ENCODE measurements at regions not wholly inside any gene's neighbourhood (a gene's known extent, or its start where the extent isn't known, plus 50 kb on each side); places are given as distances from the start of the nearest gene placed in this dataset.

DNA sequence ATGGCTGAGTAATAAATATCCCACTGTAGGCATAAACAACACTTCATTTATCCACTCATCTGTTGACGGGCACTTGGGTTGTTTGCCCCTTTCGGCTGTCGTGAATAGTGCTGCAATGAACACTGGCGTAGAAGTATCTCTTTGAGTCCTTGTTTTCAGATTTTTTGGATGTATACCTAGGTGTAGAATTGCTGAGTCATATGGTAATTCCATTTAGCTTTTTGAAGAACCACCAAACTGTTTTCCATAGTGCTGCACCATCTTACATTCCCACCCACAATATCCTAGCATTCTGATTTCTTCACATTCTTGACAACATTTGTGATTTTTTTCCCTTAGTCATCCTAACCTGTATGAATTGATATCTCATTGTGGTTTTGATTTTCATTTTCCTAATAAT is 109.0 kb downstream of the NXNL2 start:
- TF ChIP-seq, protein P1, sequence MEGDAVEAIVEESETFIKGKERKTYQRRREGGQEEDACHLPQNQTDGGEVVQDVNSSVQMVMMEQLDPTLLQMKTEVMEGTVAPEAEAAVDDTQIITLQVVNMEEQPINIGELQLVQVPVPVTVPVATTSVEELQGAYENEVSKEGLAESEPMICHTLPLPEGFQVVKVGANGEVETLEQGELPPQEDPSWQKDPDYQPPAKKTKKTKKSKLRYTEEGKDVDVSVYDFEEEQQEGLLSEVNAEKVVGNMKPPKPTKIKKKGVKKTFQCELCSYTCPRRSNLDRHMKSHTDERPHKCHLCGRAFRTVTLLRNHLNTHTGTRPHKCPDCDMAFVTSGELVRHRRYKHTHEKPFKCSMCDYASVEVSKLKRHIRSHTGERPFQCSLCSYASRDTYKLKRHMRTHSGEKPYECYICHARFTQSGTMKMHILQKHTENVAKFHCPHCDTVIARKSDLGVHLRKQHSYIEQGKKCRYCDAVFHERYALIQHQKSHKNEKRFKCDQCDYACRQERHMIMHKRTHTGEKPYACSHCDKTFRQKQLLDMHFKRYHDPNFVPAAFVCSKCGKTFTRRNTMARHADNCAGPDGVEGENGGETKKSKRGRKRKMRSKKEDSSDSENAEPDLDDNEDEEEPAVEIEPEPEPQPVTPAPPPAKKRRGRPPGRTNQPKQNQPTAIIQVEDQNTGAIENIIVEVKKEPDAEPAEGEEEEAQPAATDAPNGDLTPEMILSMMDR (IDR thresholded peaks at IDR 0.05; ENCODE audit: borderline replicate concordance, extremely low read depth, insufficient read depth), result no peak
- no peaks in the 10 kb centered on the region for H3K9me3 ChIP-seq (ENCODE audit: control insufficient read depth in 2 of 3, insufficient read depth in 1 of 3, low read length in 3 of 3)
- H3K9ac ChIP-seq (ENCODE audit: low read length in 3 of 3), result no peak overlapping the region
- no peaks in the 10 kb centered on the region for H3K27me3 ChIP-seq (ENCODE audit: control insufficient read depth, insufficient read depth, low read length)
- H3K4me3 ChIP-seq (ENCODE audit: low read length in 3 of 3), result no peak overlapping the region
- H3K4me1 ChIP-seq (ENCODE audit: control insufficient read depth in 2 of 3, insufficient read depth in 2 of 3, low read depth in 1 of 3, low read length in 3 of 3), result no peaks in the 10 kb centered on the region
- intact Hi-C loops (cut with DNase I), result no loop called here
- no peak for FAIRE-seq
- no peak for DNase-seq
- no peaks in the 10 kb centered on the region for H3K36me3 ChIP-seq (ENCODE audit: control insufficient read depth in 2 of 3, insufficient read depth in 3 of 3, low read length in 3 of 3)
- H3K27ac ChIP-seq (ENCODE audit: low read depth in 2 of 2, low read length in 2 of 2), result no peak overlapping the region

DNA sequence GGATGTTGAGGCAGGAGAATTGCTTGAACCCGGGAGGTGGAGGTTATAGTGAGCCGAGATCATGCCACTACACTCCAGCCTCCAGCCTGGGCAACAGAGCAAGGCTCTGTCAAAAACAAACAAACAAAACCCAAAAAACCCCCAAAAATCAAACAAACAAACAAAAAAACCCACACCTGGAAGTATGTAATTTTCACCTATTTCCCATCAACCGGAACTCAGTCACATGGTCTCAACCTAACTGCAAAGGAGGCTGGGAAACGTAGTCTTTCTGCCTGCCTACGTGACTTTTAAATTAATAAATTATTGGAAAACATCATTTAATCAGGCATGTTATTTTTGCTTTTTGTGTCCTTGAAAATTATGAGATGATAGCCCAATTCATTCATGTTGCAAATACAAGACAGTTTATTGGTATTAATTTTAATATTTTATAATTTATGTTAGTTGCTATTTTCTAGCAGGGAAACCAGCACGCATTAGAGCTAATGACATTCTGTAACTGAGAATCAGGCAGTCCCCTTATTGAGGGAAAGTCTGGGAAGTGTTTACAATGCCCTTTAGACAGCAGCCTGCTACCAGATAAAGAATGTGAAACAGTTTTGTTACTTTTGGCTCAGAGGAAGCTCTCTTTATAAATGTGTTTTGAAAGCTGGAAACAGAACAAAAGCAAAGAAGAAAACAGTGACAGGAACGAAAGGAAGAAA is 110.3 kb downstream of the NXNL2 start:
- no peak overlapping the region for H3K27ac ChIP-seq (ENCODE audit: low read depth in 2 of 2, low read length in 2 of 2)
- H3K4me3 ChIP-seq (ENCODE audit: low read length in 3 of 3), result no peak overlapping the region
- no peaks in the 10 kb centered on the region for H3K9me3 ChIP-seq (ENCODE audit: control insufficient read depth in 2 of 3, insufficient read depth in 1 of 3, low read length in 3 of 3)
- H3K27me3 ChIP-seq (ENCODE audit: control insufficient read depth, insufficient read depth, low read length), result no peaks in the 10 kb centered on the region
- no peaks in the 10 kb centered on the region for H3K4me1 ChIP-seq (ENCODE audit: control insufficient read depth in 2 of 3, insufficient read depth in 2 of 3, low read depth in 1 of 3, low read length in 3 of 3)
- H3K36me3 ChIP-seq (ENCODE audit: control insufficient read depth in 2 of 3, insufficient read depth in 3 of 3, low read length in 3 of 3), result no peaks in the 10 kb centered on the region
- intact Hi-C loops (cut with DNase I), result no loop called here
- TF ChIP-seq, protein P1 (IDR thresholded peaks at IDR 0.05; ENCODE audit: borderline replicate concordance, extremely low read depth, insufficient read depth), result no peak
- H3K9ac ChIP-seq (ENCODE audit: low read length in 3 of 3), result no peak overlapping the region
- FAIRE-seq, result no peak
- peak in 2 of 5 donors; percentile 27 to 47 for DNase-seq

DNA sequence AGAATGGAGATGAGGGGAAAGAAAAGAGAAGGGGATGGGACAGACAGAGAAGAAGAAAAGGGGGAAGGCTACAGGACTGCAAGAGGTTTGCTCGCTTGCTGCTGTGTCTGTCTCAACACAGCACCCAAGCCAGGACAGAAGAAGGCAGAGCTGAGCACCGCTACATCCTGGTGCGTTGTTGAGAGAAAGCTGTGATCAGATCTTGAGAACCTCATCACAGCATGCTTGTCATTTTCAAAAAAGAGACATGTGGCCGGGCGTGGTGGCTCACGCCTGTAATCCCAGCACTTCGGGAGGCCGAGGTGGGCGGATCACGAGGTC is 110.9 kb downstream of the NXNL2 start:
- Histone ChIP-seq H3K27ac (ENCODE audit: low read depth in 2 of 2, low read length in 2 of 2) (no peak overlapping the region), H3K4me3 (ENCODE audit: low read length in 3 of 3) (no peak overlapping the region), H3K9me3 (ENCODE audit: control insufficient read depth in 2 of 3, insufficient read depth in 1 of 3, low read length in 3 of 3) (no peaks in the 10 kb centered on the region), H3K27me3 (ENCODE audit: control insufficient read depth, insufficient read depth, low read length) (no peaks in the 10 kb centered on the region), H3K4me1 (ENCODE audit: control insufficient read depth in 2 of 3, insufficient read depth in 2 of 3, low read depth in 1 of 3, low read length in 3 of 3) (no peaks in the 10 kb centered on the region), H3K9ac (ENCODE audit: low read length in 3 of 3) (no peak overlapping the region), H3K36me3 (ENCODE audit: control insufficient read depth in 2 of 3, insufficient read depth in 3 of 3, low read length in 3 of 3) (no peaks in the 10 kb centered on the region)
- DNase-seq, result no peak
- TF ChIP-seq, protein P1 (IDR thresholded peaks at IDR 0.05; ENCODE audit: borderline replicate concordance, extremely low read depth, insufficient read depth), result no peak
- intact Hi-C loops (cut with DNase I), result no loop called here
- no peak for FAIRE-seq
